SKM-1 (cell line): ENCODE measurements at regions not wholly inside any gene's neighbourhood (a gene's known extent, or its start where the extent isn't known, plus 50 kb on each side); places are given as distances from the start of the nearest gene placed in this dataset.
"Not testable (repeated sequence)": the region's sequence is repeated elsewhere in the genome, so short reads cannot be mapped to it uniquely, and the experiment has no call there.

Source experiments
- DNase-seq: peaks from one replicate; lab custom pipeline; 2025; ENCODE audit not compliant: unreplicated experiment; lab: John Stamatoyannopoulos, UW

GRCh38 chr6:53446151-53446550, 97.4 kb upstream of the ELOVL5 start:
- DNase-seq, result no peak

GRCh38 chr6:53441761-53442160, 93.0 kb upstream of the ELOVL5 start:
- DNase-seq, result no peak

- DNase-seq, result no peak
Observed at GRCh38 chr6:53441035-53441493, 92.3 kb upstream of the ELOVL5 start.

- peak; percentile 15 for DNase-seq
Observed at GRCh38 chr6:53440336-53440945, 91.7 kb upstream of the ELOVL5 start.

GRCh38 chr6:53439556-53439955, 90.8 kb upstream of the ELOVL5 start:
- DNase-seq, result no peak

- peak; percentile 74 for DNase-seq
Observed at GRCh38 chr6:53437557-53438202, 88.9 kb upstream of the ELOVL5 start.

- no peak for DNase-seq
Observed at GRCh38 chr6:53436526-53437303, 88.0 kb upstream of the ELOVL5 start.

- DNase-seq, result no peak
Observed at GRCh38 chr6:53433951-53434285, 85.2 kb upstream of the ELOVL5 start.

GRCh38 chr6:53433261-53433950, 84.7 kb upstream of the ELOVL5 start:
- DNase-seq, result peak; percentile 17

- DNase-seq, result peak; percentile 67
Observed at GRCh38 chr6:53432318-53433161, 83.8 kb upstream of the ELOVL5 start.

- no peak for DNase-seq
Observed at GRCh38 chr6:53431704-53432103, 83.0 kb upstream of the ELOVL5 start.

- no peak for DNase-seq
Observed at GRCh38 chr6:53429401-53429800, 80.7 kb upstream of the ELOVL5 start.

- DNase-seq, result no peak
Observed at GRCh38 chr6:53428886-53429285, 80.1 kb upstream of the ELOVL5 start.

GRCh38 chr6:53426667-53427270, 78.0 kb upstream of the ELOVL5 start:
- no peak for DNase-seq

- DNase-seq, result no peak
Observed at GRCh38 chr6:53426117-53426516, 77.4 kb upstream of the ELOVL5 start.

GRCh38 chr6:53424976-53425718, 76.4 kb upstream of the ELOVL5 start:
- no peak for DNase-seq

- no peak for DNase-seq
Observed at GRCh38 chr6:53424300-53424699, 75.5 kb upstream of the ELOVL5 start.

GRCh38 chr6:53423560-53423959, 74.8 kb upstream of the ELOVL5 start:
- DNase-seq, result not testable (repeated sequence)

- no peak for DNase-seq
Observed at GRCh38 chr6:53419026-53419425, 70.3 kb upstream of the ELOVL5 start.

GRCh38 chr6:53418288-53418687, 69.5 kb upstream of the ELOVL5 start:
- DNase-seq, result no peak
